DND-41 (cell line): ENCODE measurements at regions not wholly inside any gene's neighbourhood (a gene's known extent, or its start where the extent isn't known, plus 50 kb on each side); places are given as distances from the start of the nearest gene placed in this dataset.

Source experiments
- ATAC-seq: fragments of 200-7000 bp; cut with Tn5 transposase; 3 replicates; pipeline ENCODE4 v1.9.1; 2021; ENCODE audit warnings: low read depth; ENCODE audit not compliant: insufficient read depth
- DNase-seq: peaks from one replicate; pipeline ENCODE4 v3.0.0-alpha.2; 2020
- H2AFZ ChIP-seq: 2 replicates; pipeline ENCODE4 v1.6.0; 2012; ENCODE audit warnings: low read depth, low read length
- H3K27ac ChIP-seq: 2 replicates; pipeline ENCODE4 v1.5.1; 2012; ENCODE audit warnings: low read length, inconsistent platforms
- H3K27me3 ChIP-seq: fragments of 200-600 bp; sonication (generic); 2 replicates; pipeline ENCODE4 v1.6.0; 2012; ENCODE audit warnings: low read length, mild to moderate bottlenecking, inconsistent platforms; ENCODE audit not compliant: insufficient read depth, poor library complexity
- H3K36me3 ChIP-seq: 2 replicates; pipeline ENCODE4 v1.5.1; 2012; ENCODE audit warnings: low read length, inconsistent platforms; ENCODE audit not compliant: insufficient read depth
- H3K4me1 ChIP-seq: 2 replicates; pipeline ENCODE4 v1.5.1; 2012; ENCODE audit warnings: mild to moderate bottlenecking, low read length; ENCODE audit not compliant: insufficient read depth
- H3K4me2 ChIP-seq: 2 replicates; pipeline ENCODE4 v1.6.0; 2012; ENCODE audit warnings: mild to moderate bottlenecking, moderate library complexity, low read length, inconsistent platforms; ENCODE audit not compliant: insufficient read depth
- H3K4me3 ChIP-seq, 2 experiments: fragments of 200-600 bp in 1 of 2; shearing (Covaris generic) in 1 of 2; 2 replicates each; pipeline ENCODE4 v1.5.1; 2012 to 2016; ENCODE audit warnings: inconsistent platforms in 2 of 2, low read length in 2 of 2, mild to moderate bottlenecking in 2 of 2, low read depth in 1 of 2, moderate library complexity in 1 of 2
- H3K79me2 ChIP-seq: 2 replicates; pipeline ENCODE4 v1.6.0; 2012; ENCODE audit warnings: low read length, inconsistent platforms; ENCODE audit not compliant: insufficient read depth
- H3K9ac ChIP-seq: 2 replicates; pipeline ENCODE4 v1.6.0; 2012; ENCODE audit warnings: low read depth, mild to moderate bottlenecking, inconsistent platforms, low read length, moderate library complexity
- H3K9me3 ChIP-seq: 2 replicates; pipeline ENCODE4 v1.5.1; 2012; ENCODE audit warnings: low read length, moderate library complexity, mild to moderate bottlenecking, inconsistent platforms; ENCODE audit not compliant: insufficient read depth, severe bottlenecking
- H4K20me1 ChIP-seq: 2 replicates; pipeline ENCODE4 v1.6.0; 2012; ENCODE audit warnings: low read length; ENCODE audit not compliant: insufficient read depth
- EZH2 ChIP-seq: IDR thresholded peaks from 3 replicates; pipeline ENCODE4 v1.6.1; 2012; ENCODE audit warnings: borderline replicate concordance, low read depth, mild to moderate bottlenecking, moderate library complexity, low read length, inconsistent platforms; ENCODE audit not compliant: severe bottlenecking
- TF ChIP-seq, protein P1 (sequence below): IDR thresholded peaks from 2 replicates; pipeline ENCODE4 v1.5.1; 2012; ENCODE audit warnings: borderline replicate concordance, low read length, moderate library complexity, mild to moderate bottlenecking; ENCODE audit not compliant: poor library complexity, severe bottlenecking; ENCODE audit errors: extremely low read depth

DNA sequence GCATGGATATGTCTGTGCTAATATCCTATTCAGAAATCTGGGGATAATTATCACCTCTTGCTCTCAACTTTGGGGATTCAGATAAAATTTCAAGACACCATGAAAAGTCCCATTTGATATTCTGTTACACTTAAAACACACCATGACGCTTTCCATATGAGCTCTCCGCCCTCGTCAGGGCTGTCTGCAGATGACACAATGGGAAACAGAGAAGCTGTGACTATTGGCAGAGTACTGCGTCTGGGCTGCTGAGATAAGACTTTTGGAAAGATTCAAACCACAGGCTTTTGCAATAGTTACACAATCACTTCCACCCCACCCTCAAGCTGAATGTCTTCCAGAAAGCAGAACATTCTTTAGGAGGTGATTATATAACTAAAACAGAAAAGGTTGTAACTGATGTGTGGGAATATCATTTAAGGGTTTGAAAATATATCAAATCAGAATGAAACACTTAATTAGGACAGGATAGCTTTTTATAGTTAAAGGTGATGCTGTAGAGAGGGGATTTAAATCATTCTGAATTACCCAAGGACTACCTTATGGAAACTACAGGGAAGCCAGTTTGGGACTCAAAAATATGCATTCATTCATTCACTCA lies 75.3 kb upstream of the TMPO start:
- no peak overlapping the region for H3K4me2 ChIP-seq
- H2AFZ ChIP-seq = no peak overlapping the region
- no peaks in the 10 kb centered on the region for H3K36me3 ChIP-seq
- no peak overlapping the region for H3K27ac ChIP-seq
- no peak for ATAC-seq
- H3K27me3 ChIP-seq = peaks cover 7% of the 10 kb centered on the region
- DNase-seq = no peak
- no peaks in the 10 kb centered on the region for H3K79me2 ChIP-seq
- H4K20me1 ChIP-seq = no peaks in the 10 kb centered on the region
- no peak overlapping the region for H3K9ac ChIP-seq
- TF ChIP-seq, protein P1, sequence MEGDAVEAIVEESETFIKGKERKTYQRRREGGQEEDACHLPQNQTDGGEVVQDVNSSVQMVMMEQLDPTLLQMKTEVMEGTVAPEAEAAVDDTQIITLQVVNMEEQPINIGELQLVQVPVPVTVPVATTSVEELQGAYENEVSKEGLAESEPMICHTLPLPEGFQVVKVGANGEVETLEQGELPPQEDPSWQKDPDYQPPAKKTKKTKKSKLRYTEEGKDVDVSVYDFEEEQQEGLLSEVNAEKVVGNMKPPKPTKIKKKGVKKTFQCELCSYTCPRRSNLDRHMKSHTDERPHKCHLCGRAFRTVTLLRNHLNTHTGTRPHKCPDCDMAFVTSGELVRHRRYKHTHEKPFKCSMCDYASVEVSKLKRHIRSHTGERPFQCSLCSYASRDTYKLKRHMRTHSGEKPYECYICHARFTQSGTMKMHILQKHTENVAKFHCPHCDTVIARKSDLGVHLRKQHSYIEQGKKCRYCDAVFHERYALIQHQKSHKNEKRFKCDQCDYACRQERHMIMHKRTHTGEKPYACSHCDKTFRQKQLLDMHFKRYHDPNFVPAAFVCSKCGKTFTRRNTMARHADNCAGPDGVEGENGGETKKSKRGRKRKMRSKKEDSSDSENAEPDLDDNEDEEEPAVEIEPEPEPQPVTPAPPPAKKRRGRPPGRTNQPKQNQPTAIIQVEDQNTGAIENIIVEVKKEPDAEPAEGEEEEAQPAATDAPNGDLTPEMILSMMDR = no peak
- no peak for TF ChIP-seq EZH2
- no peak overlapping the region for H3K4me3 ChIP-seq
- no peaks in the 10 kb centered on the region for H3K9me3 ChIP-seq
- H3K4me1 ChIP-seq = no peaks in the 10 kb centered on the region

DNA sequence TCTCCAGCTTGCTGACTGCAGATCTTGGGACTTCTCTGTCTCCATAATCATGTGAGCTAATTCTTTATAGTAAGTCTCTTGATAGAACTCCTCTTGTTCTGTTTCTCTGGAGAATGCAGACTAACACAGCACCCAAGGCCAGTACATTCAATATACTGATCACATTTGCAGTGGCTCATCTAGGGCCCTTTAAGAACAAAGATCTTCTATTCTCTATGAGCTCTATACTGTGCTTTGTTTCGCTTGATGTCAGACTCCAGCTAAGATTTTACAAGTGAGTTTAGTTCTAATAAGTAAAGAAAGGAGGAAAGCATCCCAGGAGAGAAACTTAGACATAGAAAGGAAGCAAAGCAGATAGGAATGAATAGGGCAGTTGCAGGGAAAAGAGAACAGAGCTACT lies 69.3 kb upstream of the TMPO start:
- Histone ChIP-seq H3K36me3 (no peaks in the 10 kb centered on the region), H2AFZ (no peak overlapping the region), H3K9ac (no peak overlapping the region), H3K4me3 (no peak overlapping the region), H3K79me2 (no peaks in the 10 kb centered on the region), H3K4me2 (no peak overlapping the region), H3K27ac (no peak overlapping the region), H4K20me1 (no peaks in the 10 kb centered on the region), H3K27me3 (peaks cover 16% of the 10 kb centered on the region), H3K4me1 (no peaks in the 10 kb centered on the region), H3K9me3 (no peaks in the 10 kb centered on the region)
- no peak for DNase-seq
- no peak for ATAC-seq
- TF ChIP-seq, protein P1 = no peak
- TF ChIP-seq EZH2 = no peak

DNA sequence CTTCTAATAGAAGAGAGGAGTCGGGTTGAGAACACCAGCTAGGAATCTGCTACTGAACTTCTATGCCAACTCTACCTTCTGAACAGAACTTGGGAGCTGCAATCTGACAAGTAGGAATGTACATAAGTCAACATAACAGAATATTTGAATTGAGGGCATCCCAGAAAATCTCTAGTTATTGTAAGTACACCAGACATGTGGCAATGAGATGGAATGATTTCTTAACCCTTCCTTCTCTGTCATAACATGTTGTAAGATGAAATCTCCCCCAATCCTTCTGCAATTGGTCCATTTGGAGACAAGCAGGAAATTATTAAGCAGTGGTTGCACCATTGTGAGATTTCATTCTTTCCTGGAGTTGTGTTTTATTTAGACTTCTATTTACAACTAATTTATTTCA lies 68.7 kb upstream of the TMPO start:
- H3K9me3 ChIP-seq = no peaks in the 10 kb centered on the region
- no peaks in the 10 kb centered on the region for H3K79me2 ChIP-seq
- TF ChIP-seq, protein P1 = no peak
- TF ChIP-seq EZH2 = no peak
- no peak overlapping the region for H3K4me3 ChIP-seq
- ATAC-seq (no peak), DNase-seq (no peak)
- H3K4me1 ChIP-seq = no peaks in the 10 kb centered on the region
- no peak overlapping the region for H2AFZ ChIP-seq
- no peaks in the 10 kb centered on the region for H4K20me1 ChIP-seq
- no peak overlapping the region for H3K27ac ChIP-seq
- H3K36me3 ChIP-seq = no peaks in the 10 kb centered on the region
- no peak overlapping the region for H3K4me2 ChIP-seq
- no peak overlapping the region for H3K9ac ChIP-seq
- peaks cover 16% of the 10 kb centered on the region for H3K27me3 ChIP-seq

DNA sequence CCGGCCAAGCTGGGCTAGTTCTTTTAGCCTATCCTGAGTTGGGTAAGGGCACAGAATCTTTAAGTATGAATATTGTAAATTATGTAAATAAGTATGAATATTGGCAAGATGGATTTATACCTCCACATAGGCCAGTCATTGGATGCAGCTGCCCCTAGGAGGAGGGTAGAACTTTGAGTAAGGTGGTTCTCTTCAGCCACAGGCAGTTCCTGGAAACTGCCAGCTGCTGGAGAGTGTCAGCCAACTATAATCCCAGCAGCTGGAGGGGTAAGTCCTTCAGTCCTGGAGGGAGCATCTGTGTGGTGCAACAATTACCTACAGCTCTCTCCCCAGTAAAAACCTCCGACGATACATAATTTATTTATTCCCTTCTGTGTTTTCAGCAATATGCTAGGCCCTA lies 65.8 kb upstream of the TMPO start:
- TF ChIP-seq EZH2 = no peak
- TF ChIP-seq, protein P1 = no peak
- no peak overlapping the region for H3K9ac ChIP-seq

More for the DNA sequence above, 65.8 kb upstream of the TMPO start:
- no peak for DNase-seq
- Histone ChIP-seq H3K4me2 (no peak overlapping the region), H3K36me3 (no peaks in the 10 kb centered on the region), H4K20me1 (no peaks in the 10 kb centered on the region), H3K4me3 (no peak overlapping the region), H3K27me3 (peaks cover 12% of the 10 kb centered on the region), H3K79me2 (no peaks in the 10 kb centered on the region), H3K9me3 (no peaks in the 10 kb centered on the region), H3K4me1 (no peaks in the 10 kb centered on the region), H2AFZ (no peak overlapping the region), H3K27ac (no peak overlapping the region)
- no peak for ATAC-seq
